GM23338 (cell line): ENCODE measurements at regions not wholly inside any gene's neighbourhood (a gene's known extent, or its start where the extent isn't known, plus 50 kb on each side); places are given as distances from the start of the nearest gene placed in this dataset.

Experiments used
- CREB1 ChIP-seq: fragments of 250-450 bp; sonication (Bioruptor Pico); IDR thresholded peaks from 2 replicates; pipeline ENCODE4 v1.5.0; 2020; ENCODE audit warnings: low read depth, mild to moderate bottlenecking, moderate library complexity
- EZH2 ChIP-seq: fragments of 200-600 bp; sonication (generic); IDR thresholded peaks from one replicate; pipeline ENCODE4 v1.8.0; 2017; ENCODE audit warnings: antibody characterized with exemption, mild to moderate bottlenecking, low read depth; ENCODE audit not compliant: unreplicated experiment
- EZH2phosphoT487 ChIP-seq: fragments of 200-600 bp; sonication (generic); IDR thresholded peaks from one replicate; pipeline ENCODE4 v1.8.1; 2018; ENCODE audit warnings: antibody characterized with exemption; ENCODE audit not compliant: unreplicated experiment
- POLR2AphosphoS5 ChIP-seq: IDR thresholded peaks from 2 replicates; pipeline ENCODE4 v1.6.1; 2016; ENCODE audit warnings: antibody characterized with exemption, low read depth
- ZNF331 ChIP-seq: fragments of 250-450 bp; sonication (Bioruptor Pico); IDR thresholded peaks from 2 replicates; pipeline ENCODE4 v1.5.0; 2020; ENCODE audit warnings: low read depth, mild to moderate bottlenecking, moderate library complexity
- TF ChIP-seq, protein P1 (sequence below), 2 experiments: fragments of 200-600 bp in 1 of 2; sonication (generic) in 1 of 2; conservative IDR thresholded peaks; 2 replicates each; pipeline versions ENCODE4 v1.5.1 to v1.6.1; 2016 to 2017; ENCODE audit warnings: antibody characterized with exemption in 2 of 2, low read depth in 2 of 2, mild to moderate bottlenecking in 2 of 2, moderate library complexity in 1 of 2

- no peak for TF ChIP-seq POLR2AphosphoS5
- TF ChIP-seq, protein P1, sequence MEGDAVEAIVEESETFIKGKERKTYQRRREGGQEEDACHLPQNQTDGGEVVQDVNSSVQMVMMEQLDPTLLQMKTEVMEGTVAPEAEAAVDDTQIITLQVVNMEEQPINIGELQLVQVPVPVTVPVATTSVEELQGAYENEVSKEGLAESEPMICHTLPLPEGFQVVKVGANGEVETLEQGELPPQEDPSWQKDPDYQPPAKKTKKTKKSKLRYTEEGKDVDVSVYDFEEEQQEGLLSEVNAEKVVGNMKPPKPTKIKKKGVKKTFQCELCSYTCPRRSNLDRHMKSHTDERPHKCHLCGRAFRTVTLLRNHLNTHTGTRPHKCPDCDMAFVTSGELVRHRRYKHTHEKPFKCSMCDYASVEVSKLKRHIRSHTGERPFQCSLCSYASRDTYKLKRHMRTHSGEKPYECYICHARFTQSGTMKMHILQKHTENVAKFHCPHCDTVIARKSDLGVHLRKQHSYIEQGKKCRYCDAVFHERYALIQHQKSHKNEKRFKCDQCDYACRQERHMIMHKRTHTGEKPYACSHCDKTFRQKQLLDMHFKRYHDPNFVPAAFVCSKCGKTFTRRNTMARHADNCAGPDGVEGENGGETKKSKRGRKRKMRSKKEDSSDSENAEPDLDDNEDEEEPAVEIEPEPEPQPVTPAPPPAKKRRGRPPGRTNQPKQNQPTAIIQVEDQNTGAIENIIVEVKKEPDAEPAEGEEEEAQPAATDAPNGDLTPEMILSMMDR (conservative IDR thresholded peaks at IDR 0.05; ENCODE audit: low read depth in 2 of 2), result no peak
- TF ChIP-seq EZH2, result no peak
- TF ChIP-seq ZNF331 (CRISPR knock-in tag), result no peak
- TF ChIP-seq EZH2phosphoT487, result no peak
- TF ChIP-seq CREB1 (CRISPR knock-in tag), result no peak
These were observed 718.6 kb upstream of the TBX3 start for GRCh38 chr12:115402443-115403180.
